IMR-90 (cell line): ENCODE measurements at regions not wholly inside any gene's neighbourhood (a gene's known extent, or its start where the extent isn't known, plus 50 kb on each side); places are given as distances from the start of the nearest gene placed in this dataset.
A peak's percentile ranks its signal among the peaks of the same experiment; 100 is the strongest.

ENCODE experiments used
- ATAC-seq: fragments of 200-7000 bp; cut with Tn5 transposase; 2 replicates; pipeline ENCODE4 v1.9.1; 2020; ENCODE audit warnings: low read depth, mild to moderate bottlenecking, moderate library complexity
- BruUV-seq: library from RNA; stranded (reverse); fragments of 400-500 nt; replicated peaks from 2 replicates; lab custom pipeline; 2021; lab: Mats Ljungman, UMichigan
- CTCF ChIA-PET: fragments of 300-600 bp; formaldehyde crosslinking; extraction: SDS; loops from one replicate; lab custom pipeline; 2021; ENCODE audit warnings: antibody characterized with exemption; lab: Yijun Ruan, JAX
- POLR2A ChIA-PET: fragments of 300-600 bp; sonication (Branson Sonifier 250); formaldehyde crosslinking; loops from one replicate; lab custom pipeline; 2022; ENCODE audit warnings: antibody characterized with exemption; ENCODE audit not compliant: unreplicated experiment; lab: Charles Lee
- DNase-seq: peaks from one replicate; pipeline ENCODE4 v3.0.0; 2013
- H2AFZ ChIP-seq: replicated peaks from 2 replicates; pipeline ENCODE3; 2013; ENCODE audit warnings: low read length, mild to moderate bottlenecking; ENCODE audit not compliant: poor library complexity
- H2AK5ac ChIP-seq: 2 replicates; pipeline ENCODE4 v1.6.1; 2013; ENCODE audit warnings: low read depth, low read length, inconsistent platforms
- H2AK9ac ChIP-seq: replicated peaks from 2 replicates; pipeline ENCODE3; 2013; ENCODE audit warnings: mild to moderate bottlenecking, low read depth, low read length, moderate library complexity; ENCODE audit not compliant: poor library complexity
- H2BK120ac ChIP-seq: 2 replicates; pipeline ENCODE4 v1.6.1; 2013; ENCODE audit warnings: low read depth, low read length, inconsistent platforms
- H2BK15ac ChIP-seq: 3 replicates; pipeline ENCODE4 v1.6.1; 2013; ENCODE audit warnings: low read depth, low read length, inconsistent platforms
- H2BK20ac ChIP-seq: 2 replicates; pipeline ENCODE4 v1.6.1; 2013; ENCODE audit warnings: low read depth, mild to moderate bottlenecking, inconsistent platforms, low read length, moderate library complexity
- H2BK5ac ChIP-seq: 2 replicates; pipeline ENCODE4 v1.6.1; 2013; ENCODE audit warnings: mild to moderate bottlenecking, low read depth, low read length, inconsistent platforms; ENCODE audit not compliant: poor library complexity, severe bottlenecking
- H3K14ac ChIP-seq: replicated peaks from 2 replicates; pipeline ENCODE4 v1.6.1; 2013; ENCODE audit warnings: low read depth, low read length, inconsistent platforms
- H3K18ac ChIP-seq: 2 replicates; pipeline ENCODE4 v1.6.1; 2013; ENCODE audit warnings: low read depth, low read length, control low read depth
- H3K23ac ChIP-seq: 2 replicates; pipeline ENCODE4 v1.6.1; 2013; ENCODE audit warnings: low read depth, low read length, inconsistent platforms
- H3K27ac ChIP-seq: 2 replicates; pipeline ENCODE4 v1.5.1; 2013; ENCODE audit warnings: mild to moderate bottlenecking, control low read depth, low read length; ENCODE audit not compliant: insufficient read depth
- H3K27me3 ChIP-seq: 2 replicates; pipeline ENCODE4 v1.6.1; 2013; ENCODE audit warnings: low read length; ENCODE audit not compliant: control insufficient read depth, insufficient read depth
- H3K36me3 ChIP-seq: 2 replicates; pipeline ENCODE4 v1.6.1; 2013; ENCODE audit warnings: low read length, mixed read lengths; ENCODE audit not compliant: control insufficient read depth, insufficient read depth
- H3K4ac ChIP-seq: 2 replicates; pipeline ENCODE4 v1.6.1; 2013; ENCODE audit warnings: low read depth, low read length, inconsistent platforms
- H3K4me1 ChIP-seq: 2 replicates; pipeline ENCODE4 v1.6.1; 2013; ENCODE audit warnings: low read length, mixed read lengths; ENCODE audit not compliant: control insufficient read depth, insufficient read depth
- H3K4me2 ChIP-seq: 2 replicates; pipeline ENCODE4 v1.6.1; 2013; ENCODE audit warnings: low read depth, mild to moderate bottlenecking, control low read depth, low read length, moderate library complexity
- H3K4me3 ChIP-seq: 2 replicates; pipeline ENCODE4 v1.5.1; 2013; ENCODE audit warnings: low read depth, mild to moderate bottlenecking, control low read depth, low read length, moderate library complexity; ENCODE audit not compliant: insufficient read depth
- H3K56ac ChIP-seq: 2 replicates; pipeline ENCODE4 v1.6.1; 2013; ENCODE audit warnings: low read length, inconsistent platforms; ENCODE audit not compliant: insufficient read depth; ENCODE audit errors: extremely low read depth
- H3K79me1 ChIP-seq, 2 experiments: 2 replicates each; pipeline ENCODE4 v1.6.1; 2013; ENCODE audit warnings: low read length in 2 of 2, inconsistent platforms in 1 of 2, low read depth in 1 of 2
- H3K9ac ChIP-seq: 2 replicates; pipeline ENCODE4 v1.6.1; 2013; ENCODE audit warnings: low read depth, low read length, control low read depth
- H3K9me1 ChIP-seq: 2 replicates; pipeline ENCODE4 v1.6.1; 2013; ENCODE audit warnings: low read length, inconsistent platforms; ENCODE audit not compliant: insufficient read depth
- H3K9me3 ChIP-seq: 2 replicates; pipeline ENCODE4 v1.6.1; 2013; ENCODE audit warnings: low read length; ENCODE audit not compliant: control insufficient read depth, insufficient read depth
- H4K20me1 ChIP-seq: 2 replicates; pipeline ENCODE4 v1.6.1; 2013; ENCODE audit warnings: low read length, inconsistent platforms; ENCODE audit not compliant: insufficient read depth
- H4K5ac ChIP-seq: 2 replicates; pipeline ENCODE4 v1.6.1; 2013; ENCODE audit warnings: mild to moderate bottlenecking, low read depth, low read length, control low read depth
- H4K8ac ChIP-seq, 2 experiments: 2 replicates each; pipeline ENCODE4 v1.6.1; 2013; ENCODE audit warnings: low read depth in 2 of 2, low read length in 2 of 2, control low read depth in 1 of 2, inconsistent platforms in 1 of 2
- H4K91ac ChIP-seq: 2 replicates; pipeline ENCODE4 v1.6.1; 2013; ENCODE audit warnings: low read depth, low read length, inconsistent platforms; ENCODE audit not compliant: insufficient read depth
- CEBPB ChIP-seq: IDR thresholded peaks from 2 replicates; pipeline ENCODE4 v1.6.1; 2012; ENCODE audit warnings: low read depth, low read length, improper control_type of control experiment
- RCOR1 ChIP-seq: IDR thresholded peaks from 2 replicates; pipeline ENCODE4 v1.6.1; 2012; ENCODE audit warnings: mild to moderate bottlenecking, low read length, improper control_type of control experiment; ENCODE audit not compliant: insufficient replicate concordance
- WGBS, 2 experiments: methylation state at CpG; one replicate each; pipeline versions ENCODE4 v1.1.5 to v1.1.7; 2013; ENCODE audit warnings: missing lambda C conversion rate in 2 of 2; ENCODE audit not compliant: insufficient read length in 1 of 2; ENCODE audit errors: extremely low coverage in 2 of 2; 5-methylcytosine and 5-hydroxymethylcytosine counted together
- dilution Hi-C: fragments of 300-500 bp; cut with HindIII; formaldehyde crosslinking; loops from one replicate; pipeline ENCODE4 v1.14.3; 2018; ENCODE audit warnings: low sequenced_read_pairs; ENCODE audit not compliant: unreplicated experiment
- in situ Hi-C: fragments of 300-500 bp; cut with MboI; formaldehyde crosslinking; loops from 3 replicates; pipeline ENCODE4 v1.14.3; 2019; ENCODE audit warnings: low sequenced_read_pairs, inconsistent platforms, mixed read lengths
- intact Hi-C: fragments of 100-400 bp; cut with micrococcal nuclease; formaldehyde crosslinking; loops from 2 replicates; pipeline ENCODE4 v1.10.0; 2022

- TF ChIP-seq RCOR1 = no peak
Observed at GRCh38 chr12:47017041-47017713, 62.2 kb upstream of the PCED1B start (continued).

- no peaks in the 10 kb centered on the region for H3K27me3 ChIP-seq
- no TSS peak for BruUV-seq
- no peak overlapping the region for H2BK5ac ChIP-seq
- intact Hi-C loops = loop anchor here (10.0 kb wide), 1 partner anchor 183 kb away; no protein-coding TSS in a partner anchor
- ChIA-PET CTCF (interaction anchor here (0.6 kb wide), 1 partner anchor 157 kb away, joined by 5 read pairs; no protein-coding TSS in a partner anchor), POLR2A (interaction anchor here (0.5 kb wide), 1 partner anchor 663 kb away, joined by 12 read pairs; no protein-coding TSS in a partner anchor)
- H4K91ac ChIP-seq = peak overlapping the region; percentile 47
- H3K4ac ChIP-seq = peak overlapping the region; percentile 83
- peak overlapping the region; percentile 86 for H2AK5ac ChIP-seq
- H3K4me2 ChIP-seq = peak overlapping the region; percentile 43; the same call in 1 of the 2 replicates
- H3K27ac ChIP-seq = peak overlapping the region; percentile 30; the same call in 1 of the 2 replicates
- peak overlapping the region; percentile 87; the same call in 2 of the 3 replicates for H2BK15ac ChIP-seq
- peak overlapping the region; percentile 39; the same call in 1 of the 2 replicates for H3K56ac ChIP-seq
- DNase-seq = peak; percentile 28
- H2BK120ac ChIP-seq = peak overlapping the region; percentile 91
- dilution Hi-C loops = no loop called here
- 0 out of 2 replicates have a peak overlapping the region, but pooled peaks have one; percentile 25 for H3K9ac ChIP-seq
- no CpG with 5 or more reads among the region's 2 CpGs for WGBS, 2 experiments
- H4K8ac ChIP-seq = peak overlapping the region; percentile 30 to 88; a peak in 3 of 4 replicates
- no peaks in the 10 kb centered on the region for H3K9me3 ChIP-seq
- peaks cover 17% of the 10 kb centered on the region for H3K4me1 ChIP-seq
- H3K36me3 ChIP-seq = no peaks in the 10 kb centered on the region
- in situ Hi-C loops = loop anchor here (10.0 kb wide), 1 partner anchor 663 kb away; no protein-coding TSS in a partner anchor
- H4K5ac ChIP-seq = no peak overlapping the region; the same call in 1 of the 2 replicates
- H2AFZ ChIP-seq = peak overlapping the region; percentile 83
- peaks cover 0 to 4% of the 10 kb centered on the region in 2 experiments; a peak in 1 of 4 replicates for H3K79me1 ChIP-seq
- H4K20me1 ChIP-seq = no peaks in the 10 kb centered on the region
- H2AK9ac ChIP-seq = peak overlapping the region; percentile 71
- peaks cover 7% of the 10 kb centered on the region for H3K9me1 ChIP-seq
- H3K23ac ChIP-seq = peak overlapping the region; percentile 66
- H3K4me3 ChIP-seq = no peak overlapping the region
- no peak for TF ChIP-seq RCOR1
- peak; percentile 68 for TF ChIP-seq CEBPB
- H2BK20ac ChIP-seq = peak overlapping the region; percentile 95
- no peak for ATAC-seq
- peak overlapping the region; percentile 37; the same call in 1 of the 2 replicates for H3K18ac ChIP-seq
- H3K14ac ChIP-seq = peak overlapping the region; percentile 81
Observed at GRCh38 chr12:47017901-47018475, 61.4 kb upstream of the PCED1B start.
